RWPE2 (cell line): ENCODE measurements at regions not wholly inside any gene's neighbourhood (a gene's known extent, or its start where the extent isn't known, plus 50 kb on each side); places are given as distances from the start of the nearest gene placed in this dataset.

ENCODE experiments used
- ATAC-seq: fragments of 200-7000 bp; cut with Tn5 transposase; 3 replicates; pipeline ENCODE4 v1.9.1; 2021; ENCODE audit warnings: low read depth
- DNase-seq: peaks from one replicate; pipeline ENCODE4 v3.0.0-alpha.2; 2020; ENCODE audit warnings: low spot score
- H3K27ac ChIP-seq: fragments of 450-650 bp; 2 replicates; pipeline ENCODE4 v1.5.1; 2017; ENCODE audit warnings: mild to moderate bottlenecking; ENCODE audit not compliant: poor library complexity, severe bottlenecking
- H3K27me3 ChIP-seq: fragments of 250-450 bp; sonication (Bioruptor Pico); 2 replicates; pipeline ENCODE4 v1.5.1; 2021; ENCODE audit warnings: mild to moderate bottlenecking, moderate library complexity; ENCODE audit not compliant: insufficient read depth, poor library complexity, severe bottlenecking
- H3K36me3 ChIP-seq: fragments of 250-450 bp; sonication (Bioruptor Pico); 2 replicates; pipeline ENCODE4 v1.5.1; 2020; ENCODE audit warnings: low read depth, mild to moderate bottlenecking, moderate library complexity
- H3K4me1 ChIP-seq: fragments of 250-450 bp; sonication (Bioruptor Pico); 2 replicates; pipeline ENCODE4 v1.5.1; 2021; ENCODE audit warnings: mild to moderate bottlenecking, moderate library complexity; ENCODE audit not compliant: insufficient read depth, poor library complexity, severe bottlenecking
- H3K4me3 ChIP-seq: fragments of 250-450 bp; sonication (Bioruptor Pico); 2 replicates; pipeline ENCODE4 v1.5.1; 2021; ENCODE audit warnings: mild to moderate bottlenecking, moderate library complexity; ENCODE audit not compliant: severe bottlenecking
- H3K9me3 ChIP-seq: fragments of 250-450 bp; sonication (Bioruptor Pico); 2 replicates; pipeline ENCODE4 v1.5.1; 2021; ENCODE audit warnings: mild to moderate bottlenecking, moderate library complexity; ENCODE audit not compliant: severe bottlenecking
- CTCF ChIP-seq: fragments of 450-650 bp; IDR thresholded peaks from one replicate; pipeline ENCODE4 v1.5.1; 2017; ENCODE audit warnings: mild to moderate bottlenecking, moderate library complexity; ENCODE audit not compliant: poor library complexity, severe bottlenecking

- Histone ChIP-seq H3K27me3 (no peaks in the 10 kb centered on the region), H3K9me3 (no peaks in the 10 kb centered on the region), H3K27ac (no peak overlapping the region), H3K4me3 (no peak overlapping the region), H3K36me3 (no peaks in the 10 kb centered on the region), H3K4me1 (no peaks in the 10 kb centered on the region)
- DNase-seq: no peak
- no peak for TF ChIP-seq CTCF
- no peak for ATAC-seq
These were observed 57.6 kb upstream of the NECTIN1 start for GRCh38 chr11:119786431-119787073.

- ATAC-seq (no peak), DNase-seq (no peak)
- no peaks in the 10 kb centered on the region for H3K9me3 ChIP-seq
- no peaks in the 10 kb centered on the region for H3K4me1 ChIP-seq
- no peak for TF ChIP-seq CTCF
- no peaks in the 10 kb centered on the region for H3K27me3 ChIP-seq
- no peaks in the 10 kb centered on the region for H3K36me3 ChIP-seq
- no peak overlapping the region for H3K27ac ChIP-seq
- no peak overlapping the region for H3K4me3 ChIP-seq
These were observed 56.1 kb upstream of the NECTIN1 start for GRCh38 chr11:119785131-119785530.

- H3K4me1 ChIP-seq: no peaks in the 10 kb centered on the region
- no peak overlapping the region for H3K4me3 ChIP-seq
- DNase-seq (no peak), ATAC-seq (no peak)
- no peak for TF ChIP-seq CTCF
- no peaks in the 10 kb centered on the region for H3K9me3 ChIP-seq
- no peaks in the 10 kb centered on the region for H3K36me3 ChIP-seq
- H3K27ac ChIP-seq: no peak overlapping the region
- H3K27me3 ChIP-seq: no peaks in the 10 kb centered on the region
These were observed 55.4 kb upstream of the NECTIN1 start for GRCh38 chr11:119784421-119784820.

GRCh38 chr11:119783466-119784400 lies 54.7 kb upstream of the NECTIN1 start:
- 0 out of 3 replicates have a peak, but pooled peaks have one; percentile 21 for ATAC-seq

More at GRCh38 chr11:119783466-119784400, 54.7 kb upstream of the NECTIN1 start:
- no peak for TF ChIP-seq CTCF
- Histone ChIP-seq H3K4me1 (no peaks in the 10 kb centered on the region), H3K9me3 (no peaks in the 10 kb centered on the region), H3K27ac (no peak overlapping the region), H3K36me3 (no peaks in the 10 kb centered on the region), H3K4me3 (no peak overlapping the region), H3K27me3 (no peaks in the 10 kb centered on the region)
- no peak for DNase-seq
